HEK293 (cell line): ENCODE measurements at regions not wholly inside any gene's neighbourhood (a gene's known extent, or its start where the extent isn't known, plus 50 kb on each side); places are given as distances from the start of the nearest gene placed in this dataset.

Source experiments
- CTCF ChIA-PET: fragments of 350-600 bp; formaldehyde crosslinking; extraction: SDS; loops from one replicate; lab custom pipeline; 2021; ENCODE audit warnings: antibody characterized with exemption; lab: Yijun Ruan, JAX
- POLR2A ChIA-PET: fragments of 300-600 bp; formaldehyde crosslinking; extraction: SDS; loops from one replicate; lab custom pipeline; 2020; ENCODE audit warnings: antibody characterized with exemption, inconsistent platforms; lab: Yijun Ruan, JAX
- H3K27ac ChIP-seq: fragments of 200-500 bp; sonication (Bioruptor generic); 2 replicates; pipeline ENCODE4 v1.5.1; 2014; ENCODE audit warnings: low read depth, low read length, control low read depth, inconsistent platforms; ENCODE audit errors: extremely low read depth
- H3K36me3 ChIP-seq, 2 experiments: fragments of 200-500 bp in 1 of 2; sonication (Bioruptor generic) in 1 of 2; 1 replicate in 1 of 2; 2 replicates in 1 of 2; pipeline ENCODE4 v1.5.1; 2014 to 2017; ENCODE audit warnings: inconsistent platforms in 2 of 2, low read length in 2 of 2; ENCODE audit not compliant: control insufficient read depth in 2 of 2, insufficient read depth in 1 of 2
- H3K4me1 ChIP-seq: fragments of 200-500 bp; sonication (Bioruptor generic); 2 replicates; pipeline ENCODE4 v1.5.1; 2014; ENCODE audit warnings: mild to moderate bottlenecking, low read length, inconsistent platforms; ENCODE audit not compliant: control insufficient read depth, insufficient read depth
- H3K4me3 ChIP-seq: 2 replicates; pipeline ENCODE4 v1.5.1; 2011; ENCODE audit warnings: low read depth, mild to moderate bottlenecking, control low read depth, low read length, moderate library complexity
- H3K9me3 ChIP-seq: fragments of 200-500 bp; sonication (Bioruptor generic); 2 replicates; pipeline ENCODE4 v1.5.1; 2014; ENCODE audit warnings: low read depth, low read length, inconsistent platforms; ENCODE audit not compliant: control insufficient read depth, insufficient read depth
- EGR2 ChIP-seq: fragments of 450-650 bp; formaldehyde crosslinking; IDR thresholded peaks from 2 replicates; pipeline ENCODE4 v1.5.1; 2016; ENCODE audit warnings: low read depth, missing biosample characterization, missing genetic modification characterization
- FEZF1 ChIP-seq: fragments of 450-650 bp; formaldehyde crosslinking; IDR thresholded peaks from 2 replicates; pipeline ENCODE4 v1.5.1; 2016; ENCODE audit warnings: missing biosample characterization, missing genetic modification characterization
- GLI4 ChIP-seq: fragments of 450-650 bp; formaldehyde crosslinking; IDR thresholded peaks from 2 replicates; pipeline ENCODE4 v1.5.1; 2016; ENCODE audit warnings: missing biosample characterization, missing genetic modification characterization
- REPIN1 ChIP-seq: fragments of 450-650 bp; formaldehyde crosslinking; IDR thresholded peaks from 2 replicates; pipeline ENCODE4 v1.5.1; 2017; ENCODE audit warnings: missing biosample characterization, missing genetic modification characterization, low read depth
- SALL2 ChIP-seq: fragments of 450-650 bp; formaldehyde crosslinking; IDR thresholded peaks from 2 replicates; pipeline ENCODE4 v1.5.0; 2017; ENCODE audit warnings: missing biosample characterization, mild to moderate bottlenecking, missing genetic modification characterization, borderline replicate concordance
- TCF7L2 ChIP-seq: IDR thresholded peaks from 2 replicates; pipeline ENCODE4 v1.6.1; 2011; ENCODE audit warnings: low read depth, mild to moderate bottlenecking, inconsistent platforms, low read length, moderate library complexity, borderline replicate concordance
- YY2 ChIP-seq: fragments of 450-650 bp; formaldehyde crosslinking; IDR thresholded peaks from 2 replicates; pipeline ENCODE4 v1.5.1; 2016; ENCODE audit warnings: missing biosample characterization, missing genetic modification characterization
- ZFP37 ChIP-seq: fragments of 450-650 bp; formaldehyde crosslinking; IDR thresholded peaks from 2 replicates; pipeline ENCODE4 v1.5.1; 2016; ENCODE audit warnings: missing biosample characterization, missing genetic modification characterization
- ZNF155 ChIP-seq: fragments of 450-650 bp; formaldehyde crosslinking; IDR thresholded peaks from 2 replicates; pipeline ENCODE4 v1.5.1; 2016; ENCODE audit warnings: missing biosample characterization, missing genetic modification characterization
- ZNF184 ChIP-seq: fragments of 450-650 bp; IDR thresholded peaks from 2 replicates; pipeline ENCODE4 v1.5.1; 2018; ENCODE audit warnings: missing biosample characterization, mild to moderate bottlenecking, missing genetic modification characterization
- ZNF2 ChIP-seq: fragments of 450-650 bp; formaldehyde crosslinking; IDR thresholded peaks from 2 replicates; pipeline ENCODE4 v1.5.1; 2016; ENCODE audit warnings: missing biosample characterization, missing genetic modification characterization
- ZNF221 ChIP-seq: fragments of 450-650 bp; formaldehyde crosslinking; IDR thresholded peaks from 2 replicates; pipeline ENCODE4 v1.5.1; 2017; ENCODE audit warnings: missing biosample characterization, missing genetic modification characterization, borderline replicate concordance
- ZNF223 ChIP-seq: fragments of 450-650 bp; formaldehyde crosslinking; IDR thresholded peaks from 2 replicates; pipeline ENCODE4 v1.5.1; 2016; ENCODE audit warnings: missing biosample characterization, missing genetic modification characterization
- ZNF23 ChIP-seq: fragments of 450-650 bp; formaldehyde crosslinking; IDR thresholded peaks from 2 replicates; pipeline ENCODE4 v1.5.1; 2016; ENCODE audit warnings: missing biosample characterization, missing genetic modification characterization, borderline replicate concordance
- ZNF24 ChIP-seq: fragments of 450-650 bp; formaldehyde crosslinking; IDR thresholded peaks from 2 replicates; pipeline ENCODE4 v1.5.1; 2016; ENCODE audit warnings: missing biosample characterization, missing genetic modification characterization
- ZNF26 ChIP-seq: fragments of 450-650 bp; formaldehyde crosslinking; IDR thresholded peaks from 2 replicates; pipeline ENCODE4 v1.5.1; 2016; ENCODE audit warnings: missing biosample characterization, missing genetic modification characterization
- ZNF335 ChIP-seq: fragments of 450-650 bp; formaldehyde crosslinking; conservative IDR thresholded peaks from 2 replicates; pipeline ENCODE4 v1.5.1; 2016; ENCODE audit warnings: missing biosample characterization, missing genetic modification characterization
- ZNF362 ChIP-seq: fragments of 450-650 bp; formaldehyde crosslinking; IDR thresholded peaks from 2 replicates; pipeline ENCODE4 v1.5.1; 2016; ENCODE audit warnings: missing biosample characterization, missing genetic modification characterization
- ZNF398 ChIP-seq: fragments of 450-650 bp; formaldehyde crosslinking; IDR thresholded peaks from 2 replicates; pipeline ENCODE4 v1.5.1; 2017; ENCODE audit warnings: missing biosample characterization, missing genetic modification characterization
- ZNF426 ChIP-seq: fragments of 450-650 bp; formaldehyde crosslinking; IDR thresholded peaks from 2 replicates; pipeline ENCODE4 v1.5.1; 2017; ENCODE audit warnings: missing biosample characterization, missing genetic modification characterization, mild to moderate bottlenecking, inconsistent platforms, moderate library complexity
- ZNF510 ChIP-seq: fragments of 450-650 bp; formaldehyde crosslinking; IDR thresholded peaks from 2 replicates; pipeline ENCODE4 v1.5.1; 2018; ENCODE audit warnings: mild to moderate bottlenecking, missing genetic modification characterization, missing biosample characterization; ENCODE audit not compliant: insufficient replicate concordance
- ZNF596 ChIP-seq: fragments of 450-650 bp; IDR thresholded peaks from 2 replicates; pipeline ENCODE4 v1.5.0; 2018; ENCODE audit warnings: missing biosample characterization, mild to moderate bottlenecking, missing genetic modification characterization, moderate library complexity
- ZNF677 ChIP-seq: fragments of 450-650 bp; IDR thresholded peaks from 2 replicates; pipeline ENCODE4 v1.5.0; 2018; ENCODE audit warnings: missing biosample characterization, mild to moderate bottlenecking, missing genetic modification characterization, moderate library complexity
- ZNF692 ChIP-seq: fragments of 450-650 bp; formaldehyde crosslinking; IDR thresholded peaks from 2 replicates; pipeline ENCODE4 v1.5.1; 2016; ENCODE audit warnings: missing biosample characterization, missing genetic modification characterization
- ZNF704 ChIP-seq: fragments of 450-650 bp; formaldehyde crosslinking; IDR thresholded peaks from 2 replicates; pipeline ENCODE4 v1.5.1; 2016; ENCODE audit warnings: missing biosample characterization, missing genetic modification characterization
- ZNF707 ChIP-seq: fragments of 450-650 bp; formaldehyde crosslinking; IDR thresholded peaks from 2 replicates; pipeline ENCODE4 v1.5.1; 2016; ENCODE audit warnings: missing biosample characterization, missing genetic modification characterization
- ZNF76 ChIP-seq: fragments of 450-650 bp; formaldehyde crosslinking; IDR thresholded peaks from 2 replicates; pipeline ENCODE4; 2016; ENCODE audit warnings: low read depth, missing biosample characterization, missing genetic modification characterization, borderline replicate concordance
- ZNF768 ChIP-seq: fragments of 450-650 bp; formaldehyde crosslinking; IDR thresholded peaks from 2 replicates; pipeline ENCODE4 v1.5.1; 2018; ENCODE audit warnings: missing biosample characterization, mild to moderate bottlenecking, missing genetic modification characterization
- ZNF791 ChIP-seq: fragments of 450-650 bp; formaldehyde crosslinking; IDR thresholded peaks from 2 replicates; pipeline ENCODE4 v1.5.1; 2016; ENCODE audit warnings: missing biosample characterization, missing genetic modification characterization
- ZNF830 ChIP-seq: fragments of 450-650 bp; IDR thresholded peaks from 2 replicates; pipeline ENCODE4 v1.5.0; 2018; ENCODE audit warnings: missing biosample characterization, missing genetic modification characterization, low read depth, mild to moderate bottlenecking, moderate library complexity

GRCh38 chr3:28150465-28151206, 90.8 kb upstream of the CMC1 start:
- TF ChIP-seq ZNF221 (no peak), ZNF24 (tag by site-specific recombination) (no peak), ZNF677 (tag by site-specific recombination) (no peak), ZNF23 (tag by site-specific recombination) (no peak), ZNF335 (no peak), ZNF2 (tag by site-specific recombination) (no peak), ZNF184 (tag by site-specific recombination) (no peak), FEZF1 (tag by site-specific recombination) (no peak), ZNF76 (tag by site-specific recombination) (no peak), ZNF26 (tag by site-specific recombination) (no peak), ZNF707 (tag by site-specific recombination) (no peak), ZNF155 (tag by site-specific recombination) (no peak), GLI4 (tag by site-specific recombination) (no peak), ZNF426 (tag by site-specific recombination) (no peak), ZNF596 (tag by site-specific recombination) (no peak), SALL2 (tag by site-specific recombination) (no peak), ZNF791 (tag by site-specific recombination) (no peak), ZNF692 (no peak)
- CTCF ChIA-PET = no interaction called here
- Histone ChIP-seq H3K4me1 (no peaks in the 10 kb centered on the region), H3K27ac (no peak overlapping the region), H3K36me3 (no peaks in the 10 kb centered on the region), H3K4me3 (no peak overlapping the region), H3K9me3 (no peaks in the 10 kb centered on the region)
- POLR2A ChIA-PET = no interaction called here

- H3K9me3 ChIP-seq = no peaks in the 10 kb centered on the region
- ChIA-PET CTCF (no interaction called here), POLR2A (no interaction called here)
- H3K4me3 ChIP-seq = no peak overlapping the region
- H3K36me3 ChIP-seq = no peaks in the 10 kb centered on the region
- H3K27ac ChIP-seq = no peak overlapping the region
- no peaks in the 10 kb centered on the region for H3K4me1 ChIP-seq
- TF ChIP-seq ZNF398 (tag by site-specific recombination) (no peak), ZNF704 (tag by site-specific recombination) (no peak), ZNF362 (tag by site-specific recombination) (no peak), ZNF707 (tag by site-specific recombination) (no peak), EGR2 (no peak), ZNF335 (no peak), ZNF768 (tag by site-specific recombination) (no peak), ZFP37 (no peak), REPIN1 (tag by site-specific recombination) (no peak), ZNF510 (tag by site-specific recombination) (no peak), TCF7L2 (no peak), ZNF223 (no peak), ZNF830 (tag by site-specific recombination) (no peak), YY2 (tag by site-specific recombination) (no peak)
Observed at GRCh38 chr3:28151207-28151550, 90.2 kb upstream of the CMC1 start.
